HG02852 (cell line): ENCODE measurements at regions not wholly inside any gene's neighbourhood (a gene's known extent, or its start where the extent isn't known, plus 50 kb on each side); places are given as distances from the start of the nearest gene placed in this dataset.
A peak's percentile ranks its signal among the peaks of the same experiment; 100 is the strongest.
"Not testable (repeated sequence)": the region's sequence is repeated elsewhere in the genome, so short reads cannot be mapped to it uniquely, and the experiment has no call there.

ENCODE experiments used
- ATAC-seq: cut with Tn5 transposase; IDR thresholded peaks from one replicate; pipeline ENCODE4 v1.9.1; 2021; ENCODE audit warnings: mild to moderate bottlenecking, moderate library complexity; ENCODE audit not compliant: unreplicated experiment

GRCh38 chr13:54004026-54004699, 975.5 kb downstream of the OLFM4 start:
- ATAC-seq: no peak

GRCh38 chr13:54016542-54016941, 987.9 kb downstream of the OLFM4 start:
- no peak for ATAC-seq

- ATAC-seq: no peak
These were observed 989.9 kb downstream of the OLFM4 start for GRCh38 chr13:54018485-54018884.

GRCh38 chr13:54029226-54029625, 1000.6 kb downstream of the OLFM4 start:
- ATAC-seq: peak; percentile 100

- ATAC-seq: peak; percentile 13
These were observed 1001.1 kb downstream of the OLFM4 start for GRCh38 chr13:54029720-54030119.

GRCh38 chr13:54033323-54033861, 1004.8 kb downstream of the OLFM4 start:
- ATAC-seq: no peak

GRCh38 chr13:54034047-54034446, 1005.4 kb downstream of the OLFM4 start:
- ATAC-seq: no peak

- ATAC-seq: not testable (repeated sequence)
These were observed 1028.8 kb downstream of the OLFM4 start for GRCh38 chr13:54057416-54057815.

- not testable (repeated sequence) for ATAC-seq
These were observed 1041.3 kb downstream of the OLFM4 start for GRCh38 chr13:54069958-54070357.

GRCh38 chr13:54077569-54077968, 1049.0 kb downstream of the OLFM4 start:
- ATAC-seq: no peak

- ATAC-seq: no peak
These were observed 1049.8 kb downstream of the OLFM4 start for GRCh38 chr13:54078271-54078870.

GRCh38 chr13:54082309-54082708, 1053.7 kb downstream of the OLFM4 start:
- not testable (repeated sequence) for ATAC-seq

GRCh38 chr13:54091884-54092283, 1063.3 kb downstream of the OLFM4 start:
- ATAC-seq: no peak

- ATAC-seq: no peak
These were observed 1064.1 kb downstream of the OLFM4 start for GRCh38 chr13:54092686-54093085.

GRCh38 chr13:54110597-54110996, 1082.0 kb downstream of the OLFM4 start:
- no peak for ATAC-seq

GRCh38 chr13:54124700-54125099, 1096.1 kb downstream of the OLFM4 start:
- ATAC-seq: no peak

GRCh38 chr13:54130931-54131330, 1102.3 kb downstream of the OLFM4 start:
- not testable (repeated sequence) for ATAC-seq

- ATAC-seq: not testable (repeated sequence)
These were observed 1102.8 kb downstream of the OLFM4 start for GRCh38 chr13:54131433-54131832.

GRCh38 chr13:54132127-54132526, 1103.5 kb downstream of the OLFM4 start:
- not testable (repeated sequence) for ATAC-seq

GRCh38 chr13:54132720-54133119, 1104.1 kb downstream of the OLFM4 start:
- ATAC-seq: not testable (repeated sequence)

- no peak for ATAC-seq
These were observed 1105.1 kb downstream of the OLFM4 start for GRCh38 chr13:54133746-54134145.

- no peak for ATAC-seq
These were observed 1116.2 kb downstream of the OLFM4 start for GRCh38 chr13:54144828-54145227.
